GM12875 (cell line): ENCODE measurements at regions not wholly inside any gene's neighbourhood (a gene's known extent, or its start where the extent isn't known, plus 50 kb on each side); places are given as distances from the start of the nearest gene placed in this dataset.
"Not testable (repeated sequence)": the region's sequence is repeated elsewhere in the genome, so short reads cannot be mapped to it uniquely, and the experiment has no call there.

Experiments used
- H3K4me3 ChIP-seq: one replicate; pipeline ENCODE4 v1.5.1; 2011; ENCODE audit warnings: low read depth, low read length, control low read depth
- CTCF ChIP-seq: IDR thresholded peaks from 2 replicates; pipeline ENCODE4 v1.5.1; 2011; ENCODE audit warnings: low read depth, mild to moderate bottlenecking, control low read depth, inconsistent platforms, low read length, moderate library complexity, borderline replicate concordance; ENCODE audit not compliant: insufficient read depth

- no peak for TF ChIP-seq CTCF
- H3K4me3 ChIP-seq = no peak overlapping the region
Measured at GRCh38 chr20:53778041-53778516, 184.4 kb upstream of the ZNF217 start.

GRCh38 chr20:53777402-53777801 is 183.8 kb upstream of the ZNF217 start:
- not testable (repeated sequence) for H3K4me3 ChIP-seq

- no peak overlapping the region for H3K4me3 ChIP-seq
- TF ChIP-seq CTCF = no peak
Measured at GRCh38 chr20:53776858-53777257, 183.2 kb upstream of the ZNF217 start.

GRCh38 chr20:53774461-53775203 is 181.0 kb upstream of the ZNF217 start:
- TF ChIP-seq CTCF = no peak
- H3K4me3 ChIP-seq = no peak overlapping the region

GRCh38 chr20:53773792-53774401 is 180.3 kb upstream of the ZNF217 start:
- TF ChIP-seq CTCF = no peak
- no peak overlapping the region for H3K4me3 ChIP-seq

- H3K4me3 ChIP-seq = not testable (repeated sequence)
Measured at GRCh38 chr20:53773066-53773791, 179.6 kb upstream of the ZNF217 start.

- no peak overlapping the region for H3K4me3 ChIP-seq
- no peak for TF ChIP-seq CTCF
Measured at GRCh38 chr20:53769041-53769440, 175.4 kb upstream of the ZNF217 start.

- H3K4me3 ChIP-seq = no peak overlapping the region
- TF ChIP-seq CTCF = no peak
Measured at GRCh38 chr20:53768329-53768728, 174.7 kb upstream of the ZNF217 start.
